Osteoblast (primary cell): ENCODE measurements at regions not wholly inside any gene's neighbourhood (a gene's known extent, or its start where the extent isn't known, plus 50 kb on each side); places are given as distances from the start of the nearest gene placed in this dataset.

Source experiments
- DNase-seq: peaks from one replicate; pipeline ENCODE4 v3.0.0; 2011; ENCODE audit warnings: low spot score, mixed read lengths; ENCODE audit not compliant: insufficient read length; ENCODE audit errors: missing footprints
- H2AFZ ChIP-seq: 2 replicates; pipeline ENCODE4 v1.6.0; 2011; ENCODE audit warnings: mild to moderate bottlenecking, low read length
- H3K27ac ChIP-seq: 2 replicates; pipeline ENCODE4 v1.5.1; 2011; ENCODE audit warnings: mild to moderate bottlenecking, low read depth, low read length, moderate library complexity
- H3K27me3 ChIP-seq: 2 replicates; pipeline ENCODE4 v1.6.0; 2012; ENCODE audit warnings: mild to moderate bottlenecking, control low read depth, inconsistent platforms, low read length, moderate library complexity; ENCODE audit not compliant: insufficient read depth
- H3K36me3 ChIP-seq: 2 replicates; pipeline ENCODE4 v1.5.1; 2011; ENCODE audit warnings: mild to moderate bottlenecking, low read length, control low read depth, moderate library complexity; ENCODE audit not compliant: insufficient read depth
- H3K4me1 ChIP-seq: 2 replicates; pipeline ENCODE4 v1.5.1; 2011; ENCODE audit warnings: mild to moderate bottlenecking, low read length, control low read depth, moderate library complexity; ENCODE audit not compliant: insufficient read depth
- H3K4me2 ChIP-seq: 2 replicates; pipeline ENCODE4 v1.6.0; 2011; ENCODE audit warnings: mild to moderate bottlenecking, low read length; ENCODE audit not compliant: insufficient read depth
- H3K4me3 ChIP-seq: fragments of 200-600 bp; sonication (generic); 3 replicates; pipeline ENCODE4 v1.5.1; 2012; ENCODE audit warnings: mild to moderate bottlenecking, low read length, inconsistent platforms; ENCODE audit not compliant: insufficient read depth
- H3K79me2 ChIP-seq: 2 replicates; pipeline ENCODE4 v1.6.0; 2012; ENCODE audit warnings: mild to moderate bottlenecking, low read length, control low read depth, inconsistent platforms; ENCODE audit not compliant: insufficient read depth
- H3K9me3 ChIP-seq: 2 replicates; pipeline ENCODE4 v1.5.1; 2011; ENCODE audit warnings: low read depth, low read length, control low read depth
- H4K20me1 ChIP-seq: 2 replicates; pipeline ENCODE4 v1.6.0; 2012; ENCODE audit warnings: mild to moderate bottlenecking, low read length, control low read depth; ENCODE audit not compliant: insufficient read depth
- TF ChIP-seq, protein P1 (sequence below): IDR thresholded peaks from 2 replicates; pipeline ENCODE4 v1.5.1; 2011; ENCODE audit warnings: mild to moderate bottlenecking, low read depth, low read length, moderate library complexity; ENCODE audit errors: extremely low read depth

DNA sequence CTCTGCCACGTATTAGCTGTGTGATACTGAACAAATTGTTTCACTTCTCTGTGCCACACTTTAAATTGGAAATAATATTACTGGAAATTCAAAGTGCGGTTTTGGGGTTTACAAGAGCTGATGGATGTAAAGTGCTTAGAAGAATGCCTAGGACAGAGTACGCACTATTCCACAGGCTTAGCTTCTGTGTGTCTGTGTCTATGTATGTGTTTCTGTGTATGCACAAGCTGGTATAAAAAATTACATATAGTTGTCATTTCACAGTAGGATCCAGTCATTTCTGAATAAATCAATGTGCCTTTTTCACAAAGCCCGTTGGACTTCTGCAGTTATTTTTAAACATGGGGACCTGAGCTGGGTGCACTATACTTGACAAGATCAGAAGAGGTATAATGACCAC lies 370.4 kb downstream of the TUSC7 start:
- TF ChIP-seq, protein P1, sequence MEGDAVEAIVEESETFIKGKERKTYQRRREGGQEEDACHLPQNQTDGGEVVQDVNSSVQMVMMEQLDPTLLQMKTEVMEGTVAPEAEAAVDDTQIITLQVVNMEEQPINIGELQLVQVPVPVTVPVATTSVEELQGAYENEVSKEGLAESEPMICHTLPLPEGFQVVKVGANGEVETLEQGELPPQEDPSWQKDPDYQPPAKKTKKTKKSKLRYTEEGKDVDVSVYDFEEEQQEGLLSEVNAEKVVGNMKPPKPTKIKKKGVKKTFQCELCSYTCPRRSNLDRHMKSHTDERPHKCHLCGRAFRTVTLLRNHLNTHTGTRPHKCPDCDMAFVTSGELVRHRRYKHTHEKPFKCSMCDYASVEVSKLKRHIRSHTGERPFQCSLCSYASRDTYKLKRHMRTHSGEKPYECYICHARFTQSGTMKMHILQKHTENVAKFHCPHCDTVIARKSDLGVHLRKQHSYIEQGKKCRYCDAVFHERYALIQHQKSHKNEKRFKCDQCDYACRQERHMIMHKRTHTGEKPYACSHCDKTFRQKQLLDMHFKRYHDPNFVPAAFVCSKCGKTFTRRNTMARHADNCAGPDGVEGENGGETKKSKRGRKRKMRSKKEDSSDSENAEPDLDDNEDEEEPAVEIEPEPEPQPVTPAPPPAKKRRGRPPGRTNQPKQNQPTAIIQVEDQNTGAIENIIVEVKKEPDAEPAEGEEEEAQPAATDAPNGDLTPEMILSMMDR: no peak

DNA sequence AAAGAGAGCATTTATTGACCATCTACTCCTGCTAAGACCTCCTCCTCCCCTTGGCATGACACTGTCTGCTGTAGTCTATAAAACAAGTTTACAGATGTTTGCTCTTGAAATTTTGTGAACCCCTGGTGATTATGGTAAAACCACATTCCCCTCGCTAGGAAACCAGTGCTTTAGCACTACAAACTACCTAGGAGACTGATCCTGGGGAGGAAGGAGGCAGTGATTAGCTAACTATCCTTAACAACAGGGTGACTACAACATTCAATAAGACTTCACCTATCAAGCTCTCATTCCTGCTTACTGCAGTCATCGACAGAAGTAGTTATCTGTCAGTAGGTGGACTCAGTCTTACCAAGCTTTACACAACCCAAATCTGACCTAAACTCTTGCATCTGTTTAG lies 371.3 kb downstream of the TUSC7 start:
- TF ChIP-seq, protein P1: no peak
- no peaks in the 10 kb centered on the region for H3K4me1 ChIP-seq
- no peak overlapping the region for H3K4me3 ChIP-seq
- no peak overlapping the region for H3K4me2 ChIP-seq
- no peak overlapping the region for H2AFZ ChIP-seq
- H4K20me1 ChIP-seq: no peaks in the 10 kb centered on the region
- H3K9me3 ChIP-seq: no peaks in the 10 kb centered on the region
- no peak overlapping the region for H3K27ac ChIP-seq
- H3K36me3 ChIP-seq: no peaks in the 10 kb centered on the region
- no peaks in the 10 kb centered on the region for H3K27me3 ChIP-seq
- no peak for DNase-seq
- no peaks in the 10 kb centered on the region for H3K79me2 ChIP-seq

More for the DNA sequence above, 370.4 kb downstream of the TUSC7 start:
- no peaks in the 10 kb centered on the region for H3K79me2 ChIP-seq
- H3K36me3 ChIP-seq: no peaks in the 10 kb centered on the region
- H3K4me1 ChIP-seq: no peaks in the 10 kb centered on the region
- H4K20me1 ChIP-seq: no peaks in the 10 kb centered on the region
- no peak overlapping the region for H3K27ac ChIP-seq
- H3K4me3 ChIP-seq: no peak overlapping the region
- H3K9me3 ChIP-seq: no peaks in the 10 kb centered on the region
- no peak overlapping the region for H3K4me2 ChIP-seq
- H2AFZ ChIP-seq: no peak overlapping the region
- DNase-seq: no peak
- H3K27me3 ChIP-seq: no peaks in the 10 kb centered on the region

DNA sequence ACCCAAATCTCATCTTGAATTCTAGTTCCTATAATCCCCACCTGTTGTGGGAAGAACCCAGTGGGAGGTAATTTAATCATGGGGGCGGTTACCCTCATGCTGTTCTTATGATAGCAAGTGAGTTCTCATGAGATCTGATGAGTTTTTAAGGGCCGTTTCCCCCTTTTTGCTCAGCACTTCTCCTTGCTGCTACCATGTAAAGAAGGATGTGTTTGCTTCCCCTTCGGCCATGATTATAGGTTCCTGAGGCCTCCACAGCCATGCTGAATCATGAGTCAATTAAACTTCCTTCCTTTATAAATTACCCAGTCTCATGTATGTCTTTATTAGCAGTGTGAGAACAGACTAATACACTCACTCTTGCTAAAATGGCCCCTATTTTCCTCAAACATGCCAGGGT lies 374.7 kb downstream of the TUSC7 start:
- Histone ChIP-seq H3K27ac (no peak overlapping the region), H3K4me3 (no peak overlapping the region)
- TF ChIP-seq, protein P1: no peak

DNA sequence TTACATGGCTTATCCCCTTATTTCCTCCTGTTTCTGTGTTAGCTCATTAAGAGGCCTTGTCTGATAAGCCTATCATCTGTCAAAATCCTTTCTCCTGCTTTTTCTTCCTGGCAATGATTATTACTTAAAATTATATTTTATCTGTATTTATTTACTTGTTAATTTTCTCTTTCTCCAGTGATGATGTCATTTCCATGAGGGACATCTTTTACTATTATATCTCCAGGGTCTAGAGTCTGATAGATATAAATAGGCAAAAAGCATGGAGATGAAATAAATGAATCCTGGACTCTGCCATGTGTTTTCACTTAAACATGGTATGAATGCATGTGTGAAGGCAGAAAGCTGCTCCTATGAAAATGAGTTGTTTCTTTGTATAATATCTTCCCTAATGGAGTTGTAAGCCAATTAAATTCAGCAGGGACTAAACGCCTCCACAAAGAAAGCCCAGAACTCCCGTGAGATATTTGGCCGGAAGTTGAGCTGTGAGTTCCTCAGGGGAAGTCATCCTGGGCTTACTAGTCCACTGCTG lies 375.2 kb downstream of the TUSC7 start:
- no peak overlapping the region for H3K4me3 ChIP-seq
- no peak overlapping the region for H2AFZ ChIP-seq
- no peaks in the 10 kb centered on the region for H3K79me2 ChIP-seq
- no peak for DNase-seq
- no peak overlapping the region for H3K27ac ChIP-seq
- no peaks in the 10 kb centered on the region for H3K36me3 ChIP-seq
- no peak overlapping the region for H3K4me2 ChIP-seq
- H3K4me1 ChIP-seq: no peaks in the 10 kb centered on the region
- H3K27me3 ChIP-seq: no peaks in the 10 kb centered on the region
- TF ChIP-seq, protein P1: no peak
- H3K9me3 ChIP-seq: no peaks in the 10 kb centered on the region
- no peaks in the 10 kb centered on the region for H4K20me1 ChIP-seq

More for the DNA sequence above, 374.7 kb downstream of the TUSC7 start:
- no peaks in the 10 kb centered on the region for H3K9me3 ChIP-seq
- no peaks in the 10 kb centered on the region for H3K79me2 ChIP-seq
- DNase-seq: no peak
- H3K27me3 ChIP-seq: no peaks in the 10 kb centered on the region
- no peaks in the 10 kb centered on the region for H3K4me1 ChIP-seq
- no peak overlapping the region for H2AFZ ChIP-seq
- no peaks in the 10 kb centered on the region for H4K20me1 ChIP-seq
- H3K36me3 ChIP-seq: no peaks in the 10 kb centered on the region
- no peak overlapping the region for H3K4me2 ChIP-seq
